RPMI8226 (cell line): ENCODE measurements at regions not wholly inside any gene's neighbourhood (a gene's known extent, or its start where the extent isn't known, plus 50 kb on each side); places are given as distances from the start of the nearest gene placed in this dataset.
"Not testable (repeated sequence)": the region's sequence is repeated elsewhere in the genome, so short reads cannot be mapped to it uniquely, and the experiment has no call there.

Source experiments
- DNase-seq: peaks from one replicate; pipeline ENCODE4 v3.0.0-alpha.2; 2015

- no peak for DNase-seq
Observed at GRCh38 chr14:35986219-35986573, 160.1 kb downstream of the BRMS1L start.

DNA sequence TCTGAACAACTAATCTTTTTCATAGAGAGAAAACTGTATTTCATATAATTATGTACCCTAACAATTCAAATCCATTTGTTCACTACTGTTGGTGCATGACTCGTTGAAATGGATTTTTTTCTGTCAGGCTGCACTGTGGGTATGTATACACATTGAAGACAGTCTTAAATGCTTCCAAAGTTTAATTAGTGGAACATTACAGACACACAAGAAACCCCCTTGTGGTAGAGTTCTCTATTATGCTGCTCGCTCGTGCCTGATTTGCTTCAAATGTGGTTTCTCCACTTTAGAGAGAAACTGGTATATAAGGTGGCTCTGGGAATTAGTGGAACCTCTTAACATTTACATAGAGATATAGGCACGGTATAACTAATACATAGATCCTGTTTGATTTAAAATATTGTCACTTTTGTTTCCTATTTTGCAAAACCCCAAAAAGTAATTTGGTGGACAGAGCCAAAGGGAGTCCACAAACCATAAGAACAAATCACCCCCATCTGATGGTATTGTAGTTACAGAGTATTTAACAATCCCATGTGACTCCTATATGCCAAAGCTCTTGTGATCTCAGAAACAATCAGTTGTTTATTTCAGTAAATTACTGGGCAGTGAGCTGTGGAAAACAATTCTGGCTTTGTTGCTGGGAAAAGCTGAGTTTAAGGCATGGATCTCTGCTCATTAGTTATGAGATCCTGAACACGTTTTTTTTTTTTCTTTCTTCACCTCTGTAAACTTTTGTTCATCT is 159.5 kb downstream of the BRMS1L start:
- peak; percentile 14 for DNase-seq

DNA sequence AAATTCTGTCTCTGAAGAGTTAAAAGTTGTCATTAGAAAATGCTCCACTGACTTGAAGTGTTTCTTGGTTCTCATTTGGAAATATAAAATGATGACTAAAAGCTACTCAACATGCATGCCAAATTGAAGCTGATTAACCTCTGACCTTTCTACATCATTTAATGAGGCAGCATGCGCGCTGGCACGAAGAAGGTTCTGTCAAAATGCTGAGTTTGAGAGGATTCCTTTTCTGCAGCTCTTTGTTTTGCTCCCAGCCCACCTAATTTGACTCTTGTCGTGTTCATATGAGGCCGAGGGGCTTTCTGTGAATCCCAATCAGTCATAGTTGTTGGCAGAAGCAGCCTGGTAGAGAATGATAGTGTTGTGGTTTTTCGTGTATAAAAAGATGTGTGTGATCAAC is 153.4 kb downstream of the BRMS1L start:
- no peak for DNase-seq

DNA sequence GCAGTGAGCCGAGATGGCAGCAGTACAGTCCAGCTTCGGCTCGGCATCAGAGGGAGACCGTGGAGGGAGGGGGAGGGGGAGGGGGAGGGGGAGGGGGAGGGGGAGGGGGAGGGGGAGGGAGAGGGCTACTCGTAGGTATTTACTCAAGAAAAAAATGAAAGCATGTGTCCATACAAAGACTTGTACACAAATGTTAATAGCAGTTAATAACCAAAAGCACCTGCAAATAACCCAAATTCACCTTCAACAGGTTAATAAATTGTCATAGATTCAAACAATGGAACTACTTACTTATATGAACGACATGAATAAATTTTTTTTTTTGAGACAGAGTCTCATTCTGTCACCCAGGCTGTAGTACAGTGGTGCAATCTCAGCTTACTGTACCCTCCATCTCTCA is 152.4 kb downstream of the BRMS1L start:
- no peak for DNase-seq

DNA sequence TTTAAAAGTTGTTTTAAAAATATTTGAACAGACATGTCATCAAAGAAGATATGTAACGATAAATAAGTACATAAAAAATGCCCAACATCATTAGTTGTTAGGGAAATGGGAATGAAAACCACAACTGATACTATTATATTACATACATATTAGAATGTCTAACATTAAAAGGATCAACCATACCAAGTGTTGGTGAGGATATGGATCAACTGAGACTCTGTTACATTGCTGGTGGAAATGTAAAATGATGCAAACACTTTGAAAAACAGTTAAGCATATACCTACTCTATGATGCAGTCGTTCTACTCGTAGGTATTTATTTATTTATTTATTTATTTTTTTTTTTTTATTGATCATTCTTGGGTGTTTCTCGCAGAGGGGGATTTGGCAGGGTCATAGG is 149.7 kb downstream of the BRMS1L start:
- DNase-seq: no peak

GRCh38 chr14:35973770-35974169 is 147.6 kb downstream of the BRMS1L start:
- DNase-seq: no peak

DNA sequence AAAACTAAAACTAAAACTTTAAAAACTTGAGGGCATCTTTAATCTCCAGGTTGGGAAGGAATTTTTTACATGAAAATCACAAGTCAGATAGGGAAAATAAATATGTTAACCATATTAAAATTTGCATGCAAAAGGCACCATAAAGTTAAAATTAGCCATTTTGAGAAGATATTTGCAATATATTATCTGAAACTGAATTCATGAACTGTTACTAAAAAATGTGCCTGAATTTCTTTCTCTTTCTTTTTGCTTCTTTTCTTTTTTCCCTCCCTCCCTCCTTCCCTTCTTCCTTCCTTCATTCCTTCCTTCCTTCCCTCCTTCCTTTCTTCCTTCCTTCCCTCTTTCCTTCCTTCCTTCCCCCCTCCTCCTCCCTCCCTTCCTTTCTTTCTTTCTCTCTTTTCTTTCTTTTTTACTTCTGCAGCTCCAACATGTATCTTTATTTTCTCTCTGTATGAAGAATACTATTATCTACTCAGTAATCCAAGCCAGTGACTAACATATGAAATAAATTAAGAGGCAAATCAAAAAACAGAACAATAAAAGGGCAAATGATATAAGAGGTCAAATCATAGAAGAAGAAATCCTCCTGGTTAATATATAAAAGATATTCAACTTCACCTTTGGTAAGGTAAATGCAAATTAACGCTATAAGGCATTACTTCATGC is 146.0 kb downstream of the BRMS1L start:
- no peak for DNase-seq

DNA sequence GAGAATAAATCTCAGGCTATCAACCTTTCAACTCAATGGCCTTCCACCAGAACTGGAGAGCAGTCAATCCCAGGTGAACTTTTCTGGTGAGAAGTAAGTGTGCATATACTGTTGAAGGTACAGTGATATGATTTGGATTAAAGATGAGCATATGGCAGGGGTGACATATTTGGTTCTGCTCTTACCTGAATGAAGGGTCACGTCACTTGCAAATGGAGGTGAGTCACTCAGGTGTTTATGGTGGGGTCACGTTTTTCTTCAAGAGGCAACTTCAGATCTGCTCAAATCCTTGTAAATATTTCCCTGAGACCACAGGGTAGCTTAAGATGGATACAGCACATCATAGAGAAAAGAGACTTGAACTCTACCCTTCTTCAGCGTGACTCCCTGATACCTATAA is 143.2 kb downstream of the BRMS1L start:
- no peak for DNase-seq

DNA sequence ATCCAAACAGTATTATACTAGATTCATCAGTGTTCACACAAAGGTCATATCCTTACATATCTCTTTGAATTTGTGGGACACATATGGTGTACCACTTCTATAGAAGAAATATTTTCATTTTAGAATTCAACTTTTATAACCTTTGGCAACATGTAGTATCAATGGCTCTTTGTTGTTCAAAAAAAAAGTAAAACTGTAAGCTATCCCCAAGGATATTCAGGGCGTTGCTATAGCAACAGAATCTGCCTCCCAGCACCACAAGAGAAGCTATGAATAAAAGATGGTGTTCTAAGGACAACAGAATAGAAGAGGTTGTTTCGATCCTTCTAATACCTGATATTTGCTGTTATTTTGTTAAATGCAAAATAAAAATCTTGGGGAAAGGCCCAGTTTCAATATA is 139.3 kb downstream of the BRMS1L start:
- no peak for DNase-seq

GRCh38 chr14:35964697-35965286 is 138.7 kb downstream of the BRMS1L start:
- no peak for DNase-seq

- no peak for DNase-seq
Observed at GRCh38 chr14:35963209-35963608, 137.1 kb downstream of the BRMS1L start.

DNA sequence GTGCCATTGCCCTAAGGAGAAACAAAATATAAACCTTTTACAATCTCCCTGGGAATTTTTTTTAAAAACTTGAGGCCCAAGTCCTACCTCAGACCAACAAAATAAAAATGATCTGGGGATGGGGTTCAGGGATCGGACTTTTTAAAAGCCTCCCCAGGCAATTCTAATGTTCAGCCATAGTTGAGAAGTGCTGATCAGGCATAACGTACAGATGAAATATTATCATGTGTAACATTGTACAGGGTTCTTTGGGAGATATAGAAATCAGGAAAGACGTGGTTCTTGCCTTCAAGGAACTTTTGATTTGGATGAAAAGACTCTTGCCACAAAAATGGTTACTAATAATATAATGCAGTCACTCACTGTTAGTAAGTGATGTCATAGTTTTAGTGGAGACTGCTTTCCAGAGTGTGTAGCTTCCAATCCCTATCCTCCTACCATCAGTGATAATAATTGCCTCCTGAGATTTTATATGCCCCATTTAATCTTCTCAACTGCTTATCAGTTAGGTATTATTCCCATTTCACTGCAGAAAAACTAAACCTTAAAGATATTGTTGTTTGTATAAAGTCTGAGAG is 135.6 kb downstream of the BRMS1L start:
- DNase-seq: no peak

GRCh38 chr14:35959835-35960234 is 133.7 kb downstream of the BRMS1L start:
- no peak for DNase-seq

- DNase-seq: no peak
Observed at GRCh38 chr14:35958499-35958898, 132.4 kb downstream of the BRMS1L start.

GRCh38 chr14:35956376-35957085 is 130.4 kb downstream of the BRMS1L start:
- no peak for DNase-seq

DNA sequence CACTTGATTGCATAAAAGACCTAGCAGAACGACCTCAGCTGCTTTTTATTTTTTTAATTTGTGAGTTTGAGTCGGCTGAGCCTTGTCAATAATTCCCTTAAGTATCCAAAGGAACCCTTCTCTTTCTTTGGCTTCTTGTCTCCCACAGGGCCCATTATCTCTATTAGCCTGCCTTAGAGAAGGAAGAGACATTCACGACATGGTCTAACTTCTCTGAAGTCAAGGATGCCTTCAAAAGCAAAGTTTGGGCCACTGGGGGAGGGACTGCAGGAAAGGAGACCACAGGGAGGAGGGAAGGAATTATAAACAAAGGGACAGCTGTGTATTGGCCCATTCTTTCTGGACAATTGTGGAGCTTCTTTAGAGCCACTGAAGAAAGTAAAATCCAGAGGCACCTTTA is 126.4 kb downstream of the BRMS1L start:
- no peak for DNase-seq

GRCh38 chr14:35949920-35950513 is 123.9 kb downstream of the BRMS1L start:
- no peak for DNase-seq

DNA sequence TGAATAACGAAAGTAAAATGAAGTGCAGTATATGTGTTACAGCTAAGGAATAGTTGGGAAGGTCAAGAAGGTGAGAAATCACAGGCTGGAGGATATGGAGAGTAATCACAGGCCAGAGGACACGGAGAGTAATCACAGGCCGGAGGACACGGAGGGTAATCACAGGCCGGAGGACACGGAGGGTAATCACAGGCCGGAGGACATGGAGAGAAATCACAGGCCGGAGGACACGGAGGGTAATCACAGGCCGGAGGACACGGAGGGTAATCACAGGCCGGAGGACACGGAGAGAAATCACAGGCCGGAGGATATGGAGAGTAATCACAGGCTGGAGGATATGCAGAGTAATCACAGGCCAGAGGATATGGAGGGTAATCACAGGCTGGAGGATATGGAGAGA is 121.8 kb downstream of the BRMS1L start:
- not testable (repeated sequence) for DNase-seq

DNA sequence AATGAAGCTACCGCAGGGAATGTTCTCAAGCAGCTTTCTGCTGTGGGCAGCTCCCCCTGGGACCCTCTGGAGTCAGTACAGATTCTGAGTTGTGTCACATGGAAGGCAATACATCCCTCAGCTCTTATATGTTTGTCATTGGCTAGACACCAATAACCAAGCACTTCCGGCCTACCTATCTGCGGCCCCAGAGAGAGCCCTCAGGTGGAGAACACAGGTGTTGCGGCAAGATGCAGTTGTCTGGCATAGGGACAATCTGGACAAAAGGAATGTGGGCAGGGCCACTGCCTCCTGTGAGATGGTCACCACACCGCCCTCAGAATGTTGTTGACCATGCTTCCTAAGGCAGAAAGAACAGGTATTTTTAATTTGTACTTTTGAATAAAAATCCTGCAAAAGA is 118.7 kb downstream of the BRMS1L start:
- peak; percentile 30 for DNase-seq

- DNase-seq: peak; percentile 75
Observed at GRCh38 chr14:35940291-35940690, 114.2 kb downstream of the BRMS1L start.

GRCh38 chr14:35938770-35939169 is 112.6 kb downstream of the BRMS1L start:
- DNase-seq: no peak

GRCh38 chr14:35934499-35934898 is 108.4 kb downstream of the BRMS1L start:
- DNase-seq: no peak

- peak; percentile 55 for DNase-seq
Observed at GRCh38 chr14:35932659-35933159, 106.6 kb downstream of the BRMS1L start.
